ENCODE measurements at regions not wholly inside any gene's neighbourhood (a gene's known extent, or its start where the extent isn't known, plus 50 kb on each side); places are given as distances from the start of the nearest gene placed in this dataset.

GRCh38 chr1:78427506-78427905 lies 63.3 kb upstream of the PTGFR start:
- TF ChIP-seq ARNTL (CRISPR knock-in tag; IDR thresholded peaks at IDR 0.05; ENCODE audit: borderline replicate concordance, low read depth), result no peak
- no peak for TF ChIP-seq ZFP30 (CRISPR knock-in tag; IDR thresholded peaks at IDR 0.05)
- no peak for TF ChIP-seq TOX (CRISPR knock-in tag; IDR thresholded peaks at IDR 0.05; ENCODE audit: borderline replicate concordance)
- no peak for TF ChIP-seq ZNF565 (CRISPR knock-in tag; conservative IDR thresholded peaks at IDR 0.05; ENCODE audit: low read depth)

GRCh38 chr1:78432016-78432415 lies 58.8 kb upstream of the PTGFR start:
- TF ChIP-seq TOX (CRISPR knock-in tag; IDR thresholded peaks at IDR 0.05; ENCODE audit: borderline replicate concordance) (no peak), RARB (CRISPR knock-in tag; IDR thresholded peaks at IDR 0.05) (no peak), ZFP30 (CRISPR knock-in tag; IDR thresholded peaks at IDR 0.05) (no peak), BACH2 (CRISPR knock-in tag; IDR thresholded peaks at IDR 0.05; ENCODE audit: borderline replicate concordance) (no peak), CSRNP3 (CRISPR knock-in tag; IDR thresholded peaks at IDR 0.05) (no peak), TSHZ2 (CRISPR knock-in tag; IDR thresholded peaks at IDR 0.05) (no peak), GLIS3 (CRISPR knock-in tag; IDR thresholded peaks at IDR 0.05) (no peak), ZNF565 (CRISPR knock-in tag; conservative IDR thresholded peaks at IDR 0.05; ENCODE audit: low read depth) (no peak), SNAI2 (CRISPR knock-in tag; IDR thresholded peaks at IDR 0.05) (no peak), OSR1 (CRISPR knock-in tag; IDR thresholded peaks at IDR 0.05) (no peak), PPARA (CRISPR knock-in tag; IDR thresholded peaks at IDR 0.05; ENCODE audit: borderline replicate concordance) (no peak), CSDC2 (CRISPR knock-in tag; IDR thresholded peaks at IDR 0.05) (no peak), POU6F1 (CRISPR knock-in tag; IDR thresholded peaks at IDR 0.05; ENCODE audit: borderline replicate concordance, low read depth) (no peak), TCF4 (CRISPR knock-in tag; IDR thresholded peaks at IDR 0.05; ENCODE audit: borderline replicate concordance) (no peak), ZFP3 (CRISPR knock-in tag; IDR thresholded peaks at IDR 0.05) (no peak), ARNTL (CRISPR knock-in tag; IDR thresholded peaks at IDR 0.05; ENCODE audit: borderline replicate concordance, low read depth) (no peak), ZNF8 (CRISPR knock-in tag; IDR thresholded peaks at IDR 0.05) (no peak), ISL1 (CRISPR knock-in tag; IDR thresholded peaks at IDR 0.05) (no peak), PATZ1 (CRISPR knock-in tag; IDR thresholded peaks at IDR 0.05; ENCODE audit: borderline replicate concordance) (no peak)
- no peak for ATAC-seq

More at GRCh38 chr1:78427506-78427905, 63.3 kb upstream of the PTGFR start:
- no peak for ATAC-seq

GRCh38 chr1:78434351-78434750 lies 56.4 kb upstream of the PTGFR start:
- ATAC-seq, result no peak
- TF ChIP-seq ZC3H10 (CRISPR knock-in tag; IDR thresholded peaks at IDR 0.05) (no peak), ZNF70 (CRISPR knock-in tag; IDR thresholded peaks at IDR 0.05) (no peak), CSRNP3 (CRISPR knock-in tag; IDR thresholded peaks at IDR 0.05) (no peak), CSDC2 (CRISPR knock-in tag; IDR thresholded peaks at IDR 0.05) (no peak), ZNF565 (CRISPR knock-in tag; conservative IDR thresholded peaks at IDR 0.05; ENCODE audit: low read depth) (no peak)
